Lung (tissue), 11 donors: ENCODE measurements at regions not wholly inside any gene's neighbourhood (a gene's known extent, or its start where the extent isn't known, plus 50 kb on each side); places are given as distances from the start of the nearest gene placed in this dataset.
"Not testable (repeated sequence)": the region's sequence is repeated elsewhere in the genome, so short reads cannot be mapped to it uniquely, and the experiment has no call there.

ENCODE experiments used
- ATAC-seq: fragments of 200-7000 bp; cut with Tn5 transposase; one replicate; pipeline ENCODE4 v1.9.1; 2020; ENCODE audit warnings: moderate number of reproducible peaks; ENCODE audit not compliant: insufficient read depth, low FRiP score
- DNase-seq, 3 donors: peaks; one replicate each; pipeline ENCODE4 v3.0.0-alpha.2; 2013 to 2017
- H3K27ac ChIP-seq, 2 donors: one replicate each; pipeline ENCODE4 v1.5.1; 2013; ENCODE audit warnings: mild to moderate bottlenecking in 2 of 2, moderate library complexity in 2 of 2, control low read depth in 1 of 2, inconsistent platforms in 1 of 2, low read depth in 1 of 2, low read length in 1 of 2
- H3K27me3 ChIP-seq, 3 donors: one replicate each; pipeline ENCODE4 v1.5.1; 2013; ENCODE audit warnings: low read length in 2 of 3; ENCODE audit not compliant: control insufficient read depth in 3 of 3, insufficient read depth in 3 of 3
- H3K36me3 ChIP-seq, 4 donors: one replicate each; pipeline ENCODE4 v1.5.1; 2013; ENCODE audit warnings: low read length in 4 of 4, mild to moderate bottlenecking in 1 of 4, moderate library complexity in 1 of 4; ENCODE audit not compliant: control insufficient read depth in 4 of 4, insufficient read depth in 4 of 4
- H3K4me1 ChIP-seq, 5 donors: one replicate each; pipeline ENCODE4 v1.5.1; 2013; ENCODE audit warnings: low read length in 5 of 5, mild to moderate bottlenecking in 2 of 5, moderate library complexity in 1 of 5; ENCODE audit not compliant: control insufficient read depth in 5 of 5, insufficient read depth in 5 of 5
- H3K4me3 ChIP-seq: one replicate; pipeline ENCODE4 v1.5.1; 2013; ENCODE audit warnings: mild to moderate bottlenecking, control low read depth, moderate library complexity
- H3K9ac ChIP-seq, 2 donors: one replicate each; pipeline ENCODE4 v1.5.1; 2013; ENCODE audit warnings: low read length in 2 of 2, control low read depth in 1 of 2; ENCODE audit not compliant: insufficient read depth in 1 of 2
- H3K9me3 ChIP-seq, 4 donors: one replicate each; pipeline ENCODE4 v1.5.1; 2013; ENCODE audit warnings: low read length in 3 of 4, mild to moderate bottlenecking in 1 of 4, moderate library complexity in 1 of 4; ENCODE audit not compliant: control insufficient read depth in 4 of 4, insufficient read depth in 3 of 4
- WGBS, 2 donors: extraction: QIAGEN DNeasy Blood & Tissue Kit; methylation state at CpG; one replicate each; pipeline ENCODE4 v1.1.7; 2013; 5-methylcytosine and 5-hydroxymethylcytosine counted together
- TF ChIP-seq, protein P1 (sequence below): IDR thresholded peaks from 2 replicates; pipeline ENCODE4 v1.5.1; 2012; ENCODE audit warnings: mild to moderate bottlenecking; ENCODE audit errors: control extremely low read depth, extremely low read depth
- donor health status: control.
- donor health status: control.
- donor health status: Bipolar disorder and iron deficiency.
- donor health status: healthy.
- donor health status: DM: yes; HTN: yes; CAD: no.

GRCh38 chr3:51588724-51589123 lies 50.2 kb downstream of the RAD54L2 start:
- DNase-seq (no peak), ATAC-seq (no peak)
- no peak overlapping the region for H3K4me3 ChIP-seq
- no peaks in the 10 kb centered on the region for H3K9me3 ChIP-seq
- no peak overlapping the region for H3K9ac ChIP-seq
- TF ChIP-seq, protein P1, sequence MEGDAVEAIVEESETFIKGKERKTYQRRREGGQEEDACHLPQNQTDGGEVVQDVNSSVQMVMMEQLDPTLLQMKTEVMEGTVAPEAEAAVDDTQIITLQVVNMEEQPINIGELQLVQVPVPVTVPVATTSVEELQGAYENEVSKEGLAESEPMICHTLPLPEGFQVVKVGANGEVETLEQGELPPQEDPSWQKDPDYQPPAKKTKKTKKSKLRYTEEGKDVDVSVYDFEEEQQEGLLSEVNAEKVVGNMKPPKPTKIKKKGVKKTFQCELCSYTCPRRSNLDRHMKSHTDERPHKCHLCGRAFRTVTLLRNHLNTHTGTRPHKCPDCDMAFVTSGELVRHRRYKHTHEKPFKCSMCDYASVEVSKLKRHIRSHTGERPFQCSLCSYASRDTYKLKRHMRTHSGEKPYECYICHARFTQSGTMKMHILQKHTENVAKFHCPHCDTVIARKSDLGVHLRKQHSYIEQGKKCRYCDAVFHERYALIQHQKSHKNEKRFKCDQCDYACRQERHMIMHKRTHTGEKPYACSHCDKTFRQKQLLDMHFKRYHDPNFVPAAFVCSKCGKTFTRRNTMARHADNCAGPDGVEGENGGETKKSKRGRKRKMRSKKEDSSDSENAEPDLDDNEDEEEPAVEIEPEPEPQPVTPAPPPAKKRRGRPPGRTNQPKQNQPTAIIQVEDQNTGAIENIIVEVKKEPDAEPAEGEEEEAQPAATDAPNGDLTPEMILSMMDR: no peak
- no peaks in the 10 kb centered on the region for H3K27me3 ChIP-seq
- no peak overlapping the region for H3K27ac ChIP-seq
- peaks cover 0 to 4% (median 0%) of the 10 kb centered on the region in 5 donors for H3K4me1 ChIP-seq
- 7 to 54% methylated on average over 4 of the region's 4 CpGs for WGBS, 2 donors
- peaks cover 0 to 11% (median 5%) of the 10 kb centered on the region in 4 donors for H3K36me3 ChIP-seq

GRCh38 chr3:51591231-51591630 lies 52.7 kb downstream of the RAD54L2 start:
- H3K9ac ChIP-seq: no peak overlapping the region
- ATAC-seq (no peak), DNase-seq (no peak)
- H3K27ac ChIP-seq: no peak overlapping the region
- TF ChIP-seq, protein P1: no peak
- 92% methylated on average over 5 of the region's 5 CpGs for WGBS, 2 donors
- H3K9me3 ChIP-seq: no peaks in the 10 kb centered on the region
- peaks cover 0 to 2% (median 0%) of the 10 kb centered on the region in 5 donors for H3K4me1 ChIP-seq
- H3K27me3 ChIP-seq: no peaks in the 10 kb centered on the region
- H3K4me3 ChIP-seq: no peak overlapping the region
- peaks cover 2 to 13% (median 5%) of the 10 kb centered on the region in 4 donors for H3K36me3 ChIP-seq

- DNase-seq (no peak), ATAC-seq (no peak)
- 96 to 97% methylated on average over 4 of the region's 4 CpGs for WGBS, 2 donors
- Histone ChIP-seq H3K27me3 (no peaks in the 10 kb centered on the region), H3K36me3 (peaks cover 2 to 13% (median 5%) of the 10 kb centered on the region in 4 donors), H3K9ac (no peak overlapping the region), H3K9me3 (no peaks in the 10 kb centered on the region), H3K4me1 (peaks cover 0 to 2% (median 0%) of the 10 kb centered on the region in 5 donors), H3K27ac (no peak overlapping the region), H3K4me3 (no peak overlapping the region)
- TF ChIP-seq, protein P1: no peak
These were observed 55.2 kb downstream of the RAD54L2 start for GRCh38 chr3:51593697-51594096.

GRCh38 chr3:51599638-51600037 lies 61.1 kb downstream of the RAD54L2 start:
- H3K4me3 ChIP-seq, DNase-seq, H3K9ac ChIP-seq, H3K36me3 ChIP-seq, H3K9me3 ChIP-seq, H3K4me1 ChIP-seq, ATAC-seq, H3K27ac ChIP-seq, H3K27me3 ChIP-seq: not testable (repeated sequence)
- 73 to 90% methylated on average over 8 of the region's 8 CpGs for WGBS, 2 donors
